ENCODE measurements at regions not wholly inside any gene's neighbourhood (a gene's known extent, or its start where the extent isn't known, plus 50 kb on each side); places are given as distances from the start of the nearest gene placed in this dataset.

DNA sequence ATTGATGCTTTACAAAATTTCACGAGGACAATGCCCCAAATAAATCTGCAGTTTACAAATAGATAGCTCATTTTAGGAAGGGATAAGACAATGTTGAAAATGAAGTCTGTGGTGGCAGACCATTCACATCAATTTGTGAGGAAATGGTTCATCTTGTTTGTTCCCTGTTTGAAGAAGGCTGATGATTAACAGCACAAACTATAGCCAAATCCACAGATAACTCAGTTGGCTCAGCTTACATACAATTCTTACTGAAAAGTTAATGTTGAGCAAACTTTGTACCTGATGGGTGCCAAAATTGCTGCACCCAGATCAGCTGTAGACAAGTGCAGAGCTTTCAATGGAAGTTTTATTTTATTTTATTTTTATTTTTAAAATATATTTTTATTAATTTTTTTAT, 763.9 kb downstream of the DOK5 start:
- TF ChIP-seq, protein P1, sequence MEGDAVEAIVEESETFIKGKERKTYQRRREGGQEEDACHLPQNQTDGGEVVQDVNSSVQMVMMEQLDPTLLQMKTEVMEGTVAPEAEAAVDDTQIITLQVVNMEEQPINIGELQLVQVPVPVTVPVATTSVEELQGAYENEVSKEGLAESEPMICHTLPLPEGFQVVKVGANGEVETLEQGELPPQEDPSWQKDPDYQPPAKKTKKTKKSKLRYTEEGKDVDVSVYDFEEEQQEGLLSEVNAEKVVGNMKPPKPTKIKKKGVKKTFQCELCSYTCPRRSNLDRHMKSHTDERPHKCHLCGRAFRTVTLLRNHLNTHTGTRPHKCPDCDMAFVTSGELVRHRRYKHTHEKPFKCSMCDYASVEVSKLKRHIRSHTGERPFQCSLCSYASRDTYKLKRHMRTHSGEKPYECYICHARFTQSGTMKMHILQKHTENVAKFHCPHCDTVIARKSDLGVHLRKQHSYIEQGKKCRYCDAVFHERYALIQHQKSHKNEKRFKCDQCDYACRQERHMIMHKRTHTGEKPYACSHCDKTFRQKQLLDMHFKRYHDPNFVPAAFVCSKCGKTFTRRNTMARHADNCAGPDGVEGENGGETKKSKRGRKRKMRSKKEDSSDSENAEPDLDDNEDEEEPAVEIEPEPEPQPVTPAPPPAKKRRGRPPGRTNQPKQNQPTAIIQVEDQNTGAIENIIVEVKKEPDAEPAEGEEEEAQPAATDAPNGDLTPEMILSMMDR (conservative IDR thresholded peaks at IDR 0.05; ENCODE audit: low read depth, low read length): no peak
- TF ChIP-seq EZH2 (IDR thresholded peaks at IDR 0.05; ENCODE audit: borderline replicate concordance, low read depth, low read length, poor library complexity, severe bottlenecking): no peak
